ENCODE measurements at regions not wholly inside any gene's neighbourhood (a gene's known extent, or its start where the extent isn't known, plus 50 kb on each side); places are given as distances from the start of the nearest gene placed in this dataset.

GRCh38 chr14:58751788-58752187 is 114.0 kb downstream of the DACT1 start:
- Histone ChIP-seq H3K27me3 (replicated peaks) (no peaks in the 10 kb centered on the region), H3K4me1 (replicated peaks) (peaks cover 30% of the 10 kb centered on the region), H3K27ac (no peak overlapping the region), H3K36me3 (no peaks in the 10 kb centered on the region), H3K9me3 (replicated peaks) (no peaks in the 10 kb centered on the region), H3K4me3 (no peak overlapping the region)
- DNase-seq (ENCODE audit: low read depth in 1 of 2, low spot score in 2 of 2) = no peak

GRCh38 chr14:58752289-58752688 is 114.5 kb downstream of the DACT1 start:
- no peak for DNase-seq (ENCODE audit: low read depth in 1 of 2, low spot score in 2 of 2)
- Histone ChIP-seq H3K9me3 (replicated peaks) (no peaks in the 10 kb centered on the region), H3K36me3 (no peaks in the 10 kb centered on the region), H3K4me1 (replicated peaks) (peaks cover 25% of the 10 kb centered on the region), H3K27me3 (replicated peaks) (no peaks in the 10 kb centered on the region), H3K27ac (no peak overlapping the region), H3K4me3 (no peak overlapping the region)

GRCh38 chr14:58752771-58753201 is 115.0 kb downstream of the DACT1 start:
- H3K9me3 ChIP-seq (replicated peaks) = no peaks in the 10 kb centered on the region
- H3K27me3 ChIP-seq (replicated peaks) = no peaks in the 10 kb centered on the region
- no peak overlapping the region for H3K4me3 ChIP-seq
- no peak for DNase-seq (ENCODE audit: low read depth in 1 of 2, low spot score in 2 of 2)
- no peaks in the 10 kb centered on the region for H3K36me3 ChIP-seq
- H3K27ac ChIP-seq = no peak overlapping the region
- peaks cover 20% of the 10 kb centered on the region for H3K4me1 ChIP-seq (replicated peaks)

- H3K4me3 ChIP-seq = no peak overlapping the region
- no peaks in the 10 kb centered on the region for H3K27me3 ChIP-seq (replicated peaks)
- DNase-seq (ENCODE audit: low read depth in 1 of 2, low spot score in 2 of 2) = no peak
- no peaks in the 10 kb centered on the region for H3K36me3 ChIP-seq
- no peaks in the 10 kb centered on the region for H3K9me3 ChIP-seq (replicated peaks)
- H3K4me1 ChIP-seq (replicated peaks) = peaks cover 1% of the 10 kb centered on the region
- H3K27ac ChIP-seq = no peak overlapping the region
These were observed 117.5 kb downstream of the DACT1 start for GRCh38 chr14:58755031-58755925.

- no peaks in the 10 kb centered on the region for H3K4me1 ChIP-seq (replicated peaks)
These were observed 122.4 kb downstream of the DACT1 start for GRCh38 chr14:58760121-58760520.

GRCh38 chr14:58762629-58763028 is 124.9 kb downstream of the DACT1 start:
- Histone ChIP-seq H3K4me1 (replicated peaks) (no peaks in the 10 kb centered on the region), H3K27ac (no peak overlapping the region), H3K36me3 (no peaks in the 10 kb centered on the region), H3K27me3 (replicated peaks) (no peaks in the 10 kb centered on the region; the same call in 1 of the 2 replicates), H3K4me3 (no peak overlapping the region), H3K9me3 (replicated peaks) (no peaks in the 10 kb centered on the region)
- DNase-seq (ENCODE audit: low read depth in 1 of 2, low spot score in 2 of 2) = no peak

More at GRCh38 chr14:58760121-58760520, 122.4 kb downstream of the DACT1 start:
- H3K4me3 ChIP-seq = no peak overlapping the region
- H3K36me3 ChIP-seq = no peaks in the 10 kb centered on the region
- H3K9me3 ChIP-seq (replicated peaks) = no peaks in the 10 kb centered on the region
- DNase-seq (ENCODE audit: low read depth in 1 of 2, low spot score in 2 of 2) = no peak
- H3K27me3 ChIP-seq (replicated peaks) = no peaks in the 10 kb centered on the region; the same call in 1 of the 2 replicates
- H3K27ac ChIP-seq = no peak overlapping the region

GRCh38 chr14:58763210-58763609 is 125.4 kb downstream of the DACT1 start:
- H3K36me3 ChIP-seq = no peaks in the 10 kb centered on the region
- DNase-seq (ENCODE audit: low read depth in 1 of 2, low spot score in 2 of 2) = no peak
- H3K27me3 ChIP-seq (replicated peaks) = no peaks in the 10 kb centered on the region; the same call in 1 of the 2 replicates
- no peaks in the 10 kb centered on the region for H3K4me1 ChIP-seq (replicated peaks)
- H3K9me3 ChIP-seq (replicated peaks) = no peaks in the 10 kb centered on the region
- no peak overlapping the region for H3K27ac ChIP-seq
- H3K4me3 ChIP-seq = no peak overlapping the region

GRCh38 chr14:58765418-58765831 is 127.7 kb downstream of the DACT1 start:
- Histone ChIP-seq H3K4me3 (no peak overlapping the region), H3K36me3 (no peaks in the 10 kb centered on the region), H3K27me3 (replicated peaks) (no peaks in the 10 kb centered on the region; the same call in 1 of the 2 replicates), H3K27ac (no peak overlapping the region), H3K9me3 (replicated peaks) (no peaks in the 10 kb centered on the region), H3K4me1 (replicated peaks) (no peaks in the 10 kb centered on the region)
- no peak for DNase-seq (ENCODE audit: low read depth in 1 of 2, low spot score in 2 of 2)

GRCh38 chr14:58765843-58766242 is 128.1 kb downstream of the DACT1 start:
- H3K27me3 ChIP-seq (replicated peaks) = no peaks in the 10 kb centered on the region; the same call in 1 of the 2 replicates
- no peaks in the 10 kb centered on the region for H3K36me3 ChIP-seq
- no peak overlapping the region for H3K27ac ChIP-seq
- no peaks in the 10 kb centered on the region for H3K4me1 ChIP-seq (replicated peaks)
- no peaks in the 10 kb centered on the region for H3K9me3 ChIP-seq (replicated peaks)
- H3K4me3 ChIP-seq = no peak overlapping the region
- no peak for DNase-seq (ENCODE audit: low read depth in 1 of 2, low spot score in 2 of 2)

GRCh38 chr14:58769011-58769643 is 131.4 kb downstream of the DACT1 start:
- Histone ChIP-seq H3K27ac (no peak overlapping the region), H3K9me3 (replicated peaks) (no peaks in the 10 kb centered on the region), H3K27me3 (replicated peaks) (no peaks in the 10 kb centered on the region; the same call in 1 of the 2 replicates), H3K4me3 (no peak overlapping the region), H3K36me3 (no peaks in the 10 kb centered on the region), H3K4me1 (replicated peaks) (no peaks in the 10 kb centered on the region)
- DNase-seq (ENCODE audit: low read depth in 1 of 2, low spot score in 2 of 2) = no peak

- no peaks in the 10 kb centered on the region for H3K4me1 ChIP-seq (replicated peaks)
- no peak overlapping the region for H3K4me3 ChIP-seq
- H3K27ac ChIP-seq = no peak overlapping the region
- no peak for DNase-seq (ENCODE audit: low read depth in 1 of 2, low spot score in 2 of 2)
- H3K9me3 ChIP-seq (replicated peaks) = no peaks in the 10 kb centered on the region
- H3K36me3 ChIP-seq = no peaks in the 10 kb centered on the region
- H3K27me3 ChIP-seq (replicated peaks) = no peaks in the 10 kb centered on the region
These were observed 132.0 kb downstream of the DACT1 start for GRCh38 chr14:58769771-58770170.

GRCh38 chr14:58770491-58770982 is 132.8 kb downstream of the DACT1 start:
- no peaks in the 10 kb centered on the region for H3K27me3 ChIP-seq (replicated peaks)
- no peak for DNase-seq (ENCODE audit: low read depth in 1 of 2, low spot score in 2 of 2)
- H3K4me3 ChIP-seq = no peak overlapping the region
- no peaks in the 10 kb centered on the region for H3K36me3 ChIP-seq
- H3K4me1 ChIP-seq (replicated peaks) = no peaks in the 10 kb centered on the region
- no peak overlapping the region for H3K27ac ChIP-seq
- H3K9me3 ChIP-seq (replicated peaks) = no peaks in the 10 kb centered on the region

- no peak for DNase-seq (ENCODE audit: low read depth in 1 of 2, low spot score in 2 of 2)
- Histone ChIP-seq H3K27ac (no peak overlapping the region), H3K4me1 (replicated peaks) (no peaks in the 10 kb centered on the region), H3K9me3 (replicated peaks) (no peaks in the 10 kb centered on the region), H3K27me3 (replicated peaks) (no peaks in the 10 kb centered on the region), H3K36me3 (no peaks in the 10 kb centered on the region), H3K4me3 (no peak overlapping the region)
These were observed 133.3 kb downstream of the DACT1 start for GRCh38 chr14:58771016-58771415.

- Histone ChIP-seq H3K27me3 (replicated peaks) (no peaks in the 10 kb centered on the region), H3K4me1 (replicated peaks) (no peaks in the 10 kb centered on the region), H3K9me3 (replicated peaks) (no peaks in the 10 kb centered on the region), H3K27ac (no peak overlapping the region), H3K4me3 (no peak overlapping the region), H3K36me3 (no peaks in the 10 kb centered on the region)
- no peak for DNase-seq (ENCODE audit: low read depth in 1 of 2, low spot score in 2 of 2)
These were observed 134.4 kb downstream of the DACT1 start for GRCh38 chr14:58772116-58772515.
